SK-N-SH (cell line): ENCODE measurements at regions not wholly inside any gene's neighbourhood (a gene's known extent, or its start where the extent isn't known, plus 50 kb on each side); places are given as distances from the start of the nearest gene placed in this dataset.

Source experiments
- CTCF ChIP-seq: fragments of 200-600 bp; sonication (generic); IDR thresholded peaks from 2 replicates; pipeline ENCODE4 v1.6.1; 2017; ENCODE audit warnings: antibody characterized with exemption, mild to moderate bottlenecking, moderate library complexity
- ELF1 ChIP-seq: IDR thresholded peaks from 2 replicates; pipeline ENCODE4 v1.4.0; 2012
- FOSL2 ChIP-seq: IDR thresholded peaks from 2 replicates; pipeline ENCODE4 v1.4.0; 2012; ENCODE audit warnings: low read depth, mild to moderate bottlenecking, moderate library complexity, borderline replicate concordance
- FOXM1 ChIP-seq: IDR thresholded peaks from 2 replicates; pipeline ENCODE4 v1.4.0; 2012; ENCODE audit warnings: low read depth, mild to moderate bottlenecking
- POLR2AphosphoS5 ChIP-seq: IDR thresholded peaks from 2 replicates; pipeline ENCODE4 v1.6.1; 2012; ENCODE audit warnings: low read depth, low read length
- SIN3A ChIP-seq: IDR thresholded peaks from 2 replicates; pipeline ENCODE4 v1.6.1; 2012; ENCODE audit warnings: low read depth, mild to moderate bottlenecking, low read length, moderate library complexity, borderline replicate concordance
- USF2 ChIP-seq: fragments of 150-350 bp; IDR thresholded peaks from 2 replicates; pipeline ENCODE4 v1.6.1; 2017; ENCODE audit warnings: antibody characterized with exemption, low read length, low read depth, borderline replicate concordance
- ZBTB33 ChIP-seq: IDR thresholded peaks from 2 replicates; pipeline ENCODE4 v1.4.0; 2012; ENCODE audit warnings: low read depth, borderline replicate concordance

- TF ChIP-seq CTCF: no peak
- no peak for TF ChIP-seq USF2
- no peak for TF ChIP-seq SIN3A
- no peak for TF ChIP-seq ELF1
- no peak for TF ChIP-seq POLR2AphosphoS5
- TF ChIP-seq FOSL2: no peak
- TF ChIP-seq FOXM1: no peak
- no peak for TF ChIP-seq ZBTB33
Measured at GRCh38 chr7:68914006-68914405, 684.3 kb upstream of the AUTS2 start.
